HepG2 (cell line): ENCODE measurements at regions not wholly inside any gene's neighbourhood (a gene's known extent, or its start where the extent isn't known, plus 50 kb on each side); places are given as distances from the start of the nearest gene placed in this dataset.
A peak's percentile ranks its signal among the peaks of the same experiment; 100 is the strongest.

Experiments used
- ATRX ChIP-seq: sonication (generic); formaldehyde crosslinking; IDR thresholded peaks from 2 replicates; pipeline ENCODE4 v1.4.0; 2020; ENCODE audit warnings: missing genetic modification reagents, borderline replicate concordance
- DPF2 ChIP-seq: sonication (generic); formaldehyde crosslinking; IDR thresholded peaks from 2 replicates; pipeline ENCODE4 v1.4.0; 2020; ENCODE audit warnings: mild to moderate bottlenecking, low read depth, missing genetic modification reagents, borderline replicate concordance
- PAWR ChIP-seq: sonication (generic); formaldehyde crosslinking; IDR thresholded peaks from 2 replicates; pipeline ENCODE4 v1.4.0; 2020; ENCODE audit warnings: missing genetic modification reagents, mild to moderate bottlenecking, borderline replicate concordance
- RAD21 ChIP-seq: fragments of 450-650 bp; formaldehyde crosslinking; IDR thresholded peaks from 2 replicates; pipeline ENCODE4 v1.5.0; 2020; ENCODE audit warnings: mild to moderate bottlenecking
- RARG ChIP-seq: sonication (generic); formaldehyde crosslinking; IDR thresholded peaks from 2 replicates; pipeline ENCODE4 v1.4.0; 2020; ENCODE audit warnings: low read depth, mild to moderate bottlenecking, missing genetic modification reagents
- SMC3 ChIP-seq: IDR thresholded peaks from 2 replicates; pipeline ENCODE4 v1.6.1; 2011; ENCODE audit warnings: low read length, improper control_type of control experiment
- SOX13 ChIP-seq, 3 experiments: fragments of 450-650 bp in 1 of 3; sonication (generic) in 1 of 3; formaldehyde crosslinking in 1 of 3; IDR thresholded peaks in 2 of 3; conservative IDR thresholded peaks in 1 of 3; 2 replicates each; pipeline versions ENCODE4 v1.5.0 to v1.6.1; 2016 to 2020; ENCODE audit warnings: antibody characterized with exemption in 1 of 3, mild to moderate bottlenecking in 1 of 3, missing compliant biosample characterization in 1 of 3, missing genetic modification reagents in 1 of 3, moderate library complexity in 1 of 3
- ZNF251 ChIP-seq: sonication (generic); formaldehyde crosslinking; IDR thresholded peaks from 2 replicates; pipeline ENCODE4 v1.9.0; 2021; ENCODE audit warnings: mild to moderate bottlenecking, missing genetic modification reagents
- ZNF30 ChIP-seq: sonication (generic); formaldehyde crosslinking; IDR thresholded peaks from 2 replicates; pipeline ENCODE4 v1.5.0; 2020; ENCODE audit warnings: mild to moderate bottlenecking, missing genetic modification reagents
- ZNF660 ChIP-seq: sonication (generic); formaldehyde crosslinking; IDR thresholded peaks from 2 replicates; pipeline ENCODE4 v1.5.1; 2020; ENCODE audit warnings: mild to moderate bottlenecking, low read depth, missing genetic modification reagents, borderline replicate concordance
- ZNF816 ChIP-seq: sonication (generic); formaldehyde crosslinking; IDR thresholded peaks from 2 replicates; pipeline ENCODE4 v1.8.0; 2022; ENCODE audit warnings: missing genetic modification reagents, mild to moderate bottlenecking, borderline replicate concordance
- ZNF878 ChIP-seq: sonication (generic); formaldehyde crosslinking; IDR thresholded peaks from 2 replicates; pipeline ENCODE4 v1.8.1; 2023; ENCODE audit warnings: mild to moderate bottlenecking, missing genetic modification reagents, moderate library complexity
- ZSCAN22 ChIP-seq: sonication (generic); formaldehyde crosslinking; IDR thresholded peaks from 2 replicates; pipeline ENCODE4 v1.4.0; 2020; ENCODE audit warnings: mild to moderate bottlenecking, missing genetic modification reagents
- TF ChIP-seq, protein P1 (sequence below): sonication (generic); formaldehyde crosslinking; IDR thresholded peaks from 2 replicates; pipeline ENCODE4 v1.4.0; 2020; ENCODE audit warnings: missing genetic modification reagents
- TF ChIP-seq, protein P2 (sequence below): sonication (generic); formaldehyde crosslinking; IDR thresholded peaks from 2 replicates; pipeline ENCODE4 v1.5.1; 2020; ENCODE audit warnings: missing genetic modification reagents, mild to moderate bottlenecking, borderline replicate concordance
- TF ChIP-seq, protein P3 (sequence below): sonication (generic); formaldehyde crosslinking; IDR thresholded peaks from 2 replicates; pipeline ENCODE4 v1.4.0; 2020; ENCODE audit warnings: missing genetic modification reagents

DNA sequence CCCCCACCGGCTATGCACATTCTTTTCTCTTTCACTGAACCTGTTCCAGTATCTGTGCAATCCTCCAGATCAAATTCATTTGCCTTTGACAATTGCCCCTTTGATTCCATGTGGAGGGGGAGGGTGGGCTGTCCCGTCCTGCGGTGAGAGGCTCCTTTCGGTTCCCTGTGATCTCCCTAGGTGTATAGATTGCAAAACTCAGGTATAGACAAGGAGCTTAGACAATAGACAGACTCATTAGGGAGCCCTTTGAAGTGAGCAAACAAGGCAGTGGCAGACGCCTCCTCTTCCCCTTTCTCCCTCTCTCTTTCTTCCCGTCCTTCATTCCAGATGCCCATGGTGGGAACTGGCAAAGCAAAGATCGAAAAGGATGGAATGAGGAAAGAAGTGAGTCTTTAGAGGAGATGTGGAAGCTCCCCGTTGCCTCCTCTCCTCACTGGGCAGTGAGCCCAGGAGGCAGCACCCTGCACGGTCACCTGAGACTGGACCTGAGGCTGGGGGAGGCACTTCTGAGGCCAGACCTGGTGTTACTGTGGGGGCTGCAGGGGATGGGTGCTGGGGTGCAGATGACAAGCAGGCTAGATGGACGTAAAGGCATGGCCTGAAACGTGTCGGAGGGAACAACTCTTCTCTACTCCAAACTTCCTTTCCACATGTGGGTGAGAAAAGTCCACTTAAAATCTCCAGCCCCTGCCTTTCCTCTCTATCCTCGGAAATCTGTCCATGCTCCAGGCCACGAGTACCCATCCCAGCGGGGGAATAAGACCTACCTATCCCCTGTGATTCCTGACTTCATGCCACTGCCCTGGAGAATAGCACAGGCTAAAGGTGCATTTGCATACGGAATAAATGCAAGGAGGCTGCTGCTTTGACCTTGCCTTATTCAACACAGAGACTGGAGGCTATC, 256.6 kb upstream of the FOXQ1 start (continued):
- TF ChIP-seq, protein P1, sequence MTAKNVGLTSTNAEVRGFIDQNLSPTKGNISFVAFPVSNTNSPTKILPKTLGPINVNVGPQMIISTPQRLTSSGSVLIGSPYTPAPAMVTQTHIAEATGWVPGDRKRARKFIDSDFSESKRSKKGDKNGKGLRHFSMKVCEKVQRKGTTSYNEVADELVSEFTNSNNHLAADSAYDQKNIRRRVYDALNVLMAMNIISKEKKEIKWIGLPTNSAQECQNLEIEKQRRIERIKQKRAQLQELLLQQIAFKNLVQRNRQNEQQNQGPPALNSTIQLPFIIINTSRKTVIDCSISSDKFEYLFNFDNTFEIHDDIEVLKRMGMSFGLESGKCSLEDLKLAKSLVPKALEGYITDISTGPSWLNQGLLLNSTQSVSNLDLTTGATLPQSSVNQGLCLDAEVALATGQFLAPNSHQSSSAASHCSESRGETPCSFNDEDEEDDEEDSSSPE (CRISPR knock-in tag): peak; percentile 52; the same call in 1 of the 2 replicates
- peak; percentile 27; the same call in 1 of the 2 replicates for TF ChIP-seq RAD21 (CRISPR knock-in tag)
- TF ChIP-seq ZNF30 (CRISPR knock-in tag): no peak
- TF ChIP-seq SMC3: peak; percentile 10; the same call in 1 of the 2 replicates
- no peak for TF ChIP-seq ATRX (CRISPR knock-in tag)
- no peak for TF ChIP-seq ZSCAN22
- TF ChIP-seq ZNF816 (CRISPR knock-in tag): no peak
- TF ChIP-seq, protein P2, sequence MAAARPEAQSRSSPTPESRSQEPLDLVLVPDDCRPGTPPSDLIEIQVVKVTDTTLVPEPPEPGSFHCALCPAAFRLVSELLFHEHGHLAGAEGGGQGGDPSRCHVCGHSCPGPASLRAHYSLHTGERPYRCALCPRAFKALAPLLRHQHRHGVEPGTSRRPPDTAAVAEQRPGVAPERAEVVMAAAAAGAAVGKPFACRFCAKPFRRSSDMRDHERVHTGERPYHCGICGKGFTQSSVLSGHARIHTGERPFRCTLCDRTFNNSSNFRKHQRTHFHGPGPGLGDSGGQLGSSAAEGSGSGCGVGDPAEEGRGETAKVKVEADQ (CRISPR knock-in tag): no peak; the same call in 1 of the 2 replicates
- peak; percentile 100 for TF ChIP-seq SOX13 (IDR thresholded peaks at IDR 0.05)
- peak in 1 of 2 experiments; percentile 100; a peak in 2 of 4 replicates for TF ChIP-seq SOX13 (CRISPR knock-in tag; conservative IDR thresholded peaks at IDR 0.05 in 1 of 2, IDR thresholded peaks at IDR 0.05 in 1 of 2)
- no peak for TF ChIP-seq ZNF251
- peak; percentile 97 for TF ChIP-seq DPF2
- TF ChIP-seq ZNF878 (CRISPR knock-in tag): peak; percentile 45; the same call in 1 of the 2 replicates
- TF ChIP-seq RARG (CRISPR knock-in tag): no peak
- TF ChIP-seq, protein P3, sequence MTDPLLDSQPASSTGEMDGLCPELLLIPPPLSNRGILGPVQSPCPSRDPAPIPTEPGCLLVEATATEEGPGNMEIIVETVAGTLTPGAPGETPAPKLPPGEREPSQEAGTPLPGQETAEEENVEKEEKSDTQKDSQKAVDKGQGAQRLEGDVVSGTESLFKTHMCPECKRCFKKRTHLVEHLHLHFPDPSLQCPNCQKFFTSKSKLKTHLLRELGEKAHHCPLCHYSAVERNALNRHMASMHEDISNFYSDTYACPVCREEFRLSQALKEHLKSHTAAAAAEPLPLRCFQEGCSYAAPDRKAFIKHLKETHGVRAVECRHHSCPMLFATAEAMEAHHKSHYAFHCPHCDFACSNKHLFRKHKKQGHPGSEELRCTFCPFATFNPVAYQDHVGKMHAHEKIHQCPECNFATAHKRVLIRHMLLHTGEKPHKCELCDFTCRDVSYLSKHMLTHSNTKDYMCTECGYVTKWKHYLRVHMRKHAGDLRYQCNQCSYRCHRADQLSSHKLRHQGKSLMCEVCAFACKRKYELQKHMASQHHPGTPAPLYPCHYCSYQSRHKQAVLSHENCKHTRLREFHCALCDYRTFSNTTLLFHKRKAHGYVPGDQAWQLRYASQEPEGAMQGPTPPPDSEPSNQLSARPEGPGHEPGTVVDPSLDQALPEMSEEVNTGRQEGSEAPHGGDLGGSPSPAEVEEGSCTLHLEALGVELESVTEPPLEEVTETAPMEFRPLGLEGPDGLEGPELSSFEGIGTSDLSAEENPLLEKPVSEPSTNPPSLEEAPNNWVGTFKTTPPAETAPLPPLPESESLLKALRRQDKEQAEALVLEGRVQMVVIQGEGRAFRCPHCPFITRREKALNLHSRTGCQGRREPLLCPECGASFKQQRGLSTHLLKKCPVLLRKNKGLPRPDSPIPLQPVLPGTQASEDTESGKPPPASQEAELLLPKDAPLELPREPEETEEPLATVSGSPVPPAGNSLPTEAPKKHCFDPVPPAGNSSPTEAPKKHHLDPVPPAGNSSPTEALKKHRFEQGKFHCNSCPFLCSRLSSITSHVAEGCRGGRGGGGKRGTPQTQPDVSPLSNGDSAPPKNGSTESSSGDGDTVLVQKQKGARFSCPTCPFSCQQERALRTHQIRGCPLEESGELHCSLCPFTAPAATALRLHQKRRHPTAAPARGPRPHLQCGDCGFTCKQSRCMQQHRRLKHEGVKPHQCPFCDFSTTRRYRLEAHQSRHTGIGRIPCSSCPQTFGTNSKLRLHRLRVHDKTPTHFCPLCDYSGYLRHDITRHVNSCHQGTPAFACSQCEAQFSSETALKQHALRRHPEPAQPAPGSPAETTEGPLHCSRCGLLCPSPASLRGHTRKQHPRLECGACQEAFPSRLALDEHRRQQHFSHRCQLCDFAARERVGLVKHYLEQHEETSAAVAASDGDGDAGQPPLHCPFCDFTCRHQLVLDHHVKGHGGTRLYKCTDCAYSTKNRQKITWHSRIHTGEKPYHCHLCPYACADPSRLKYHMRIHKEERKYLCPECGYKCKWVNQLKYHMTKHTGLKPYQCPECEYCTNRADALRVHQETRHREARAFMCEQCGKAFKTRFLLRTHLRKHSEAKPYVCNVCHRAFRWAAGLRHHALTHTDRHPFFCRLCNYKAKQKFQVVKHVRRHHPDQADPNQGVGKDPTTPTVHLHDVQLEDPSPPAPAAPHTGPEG (CRISPR knock-in tag): peak; percentile 86; the same call in 1 of the 2 replicates
- no peak for TF ChIP-seq PAWR
- TF ChIP-seq ZNF660: no peak
